HEK293 (cell line): ENCODE measurements at regions not wholly inside any gene's neighbourhood (a gene's known extent, or its start where the extent isn't known, plus 50 kb on each side); places are given as distances from the start of the nearest gene placed in this dataset.

ENCODE experiments used
- CTCF ChIA-PET: fragments of 350-600 bp; formaldehyde crosslinking; extraction: SDS; loops from one replicate; lab custom pipeline; 2021; ENCODE audit warnings: antibody characterized with exemption; lab: Yijun Ruan, JAX
- POLR2A ChIA-PET: fragments of 300-600 bp; formaldehyde crosslinking; extraction: SDS; loops from one replicate; lab custom pipeline; 2020; ENCODE audit warnings: antibody characterized with exemption, inconsistent platforms; lab: Yijun Ruan, JAX
- H3K27ac ChIP-seq: fragments of 200-500 bp; sonication (Bioruptor generic); 2 replicates; pipeline ENCODE4 v1.5.1; 2014; ENCODE audit warnings: low read depth, low read length, control low read depth, inconsistent platforms; ENCODE audit errors: extremely low read depth
- H3K36me3 ChIP-seq, 2 experiments: fragments of 200-500 bp in 1 of 2; sonication (Bioruptor generic) in 1 of 2; 1 replicate in 1 of 2; 2 replicates in 1 of 2; pipeline ENCODE4 v1.5.1; 2014 to 2017; ENCODE audit warnings: inconsistent platforms in 2 of 2, low read length in 2 of 2; ENCODE audit not compliant: control insufficient read depth in 2 of 2, insufficient read depth in 1 of 2
- H3K4me1 ChIP-seq: fragments of 200-500 bp; sonication (Bioruptor generic); 2 replicates; pipeline ENCODE4 v1.5.1; 2014; ENCODE audit warnings: mild to moderate bottlenecking, low read length, inconsistent platforms; ENCODE audit not compliant: control insufficient read depth, insufficient read depth
- H3K4me3 ChIP-seq: 2 replicates; pipeline ENCODE4 v1.5.1; 2011; ENCODE audit warnings: low read depth, mild to moderate bottlenecking, control low read depth, low read length, moderate library complexity
- H3K9me3 ChIP-seq: fragments of 200-500 bp; sonication (Bioruptor generic); 2 replicates; pipeline ENCODE4 v1.5.1; 2014; ENCODE audit warnings: low read depth, low read length, inconsistent platforms; ENCODE audit not compliant: control insufficient read depth, insufficient read depth
- HIC1 ChIP-seq: fragments of 450-650 bp; formaldehyde crosslinking; IDR thresholded peaks from 2 replicates; pipeline ENCODE4 v1.5.1; 2016; ENCODE audit warnings: missing biosample characterization, missing genetic modification characterization
- ZIC2 ChIP-seq: fragments of 450-650 bp; formaldehyde crosslinking; IDR thresholded peaks from 2 replicates; pipeline ENCODE4 v1.5.1; 2016; ENCODE audit warnings: missing biosample characterization, missing genetic modification characterization
- ZNF112 ChIP-seq: fragments of 450-650 bp; formaldehyde crosslinking; IDR thresholded peaks from 2 replicates; pipeline ENCODE4 v1.5.0; 2017; ENCODE audit warnings: missing biosample characterization, missing genetic modification characterization
- ZNF266 ChIP-seq: fragments of 450-650 bp; formaldehyde crosslinking; IDR thresholded peaks from 2 replicates; pipeline ENCODE4 v1.5.1; 2016; ENCODE audit warnings: missing biosample characterization, missing genetic modification characterization, low read depth
- ZNF280C ChIP-seq: fragments of 450-650 bp; formaldehyde crosslinking; IDR thresholded peaks from 2 replicates; pipeline ENCODE4 v1.5.1; 2016; ENCODE audit warnings: missing biosample characterization, missing genetic modification characterization
- ZNF488 ChIP-seq: fragments of 450-650 bp; formaldehyde crosslinking; IDR thresholded peaks from 2 replicates; pipeline ENCODE4 v1.5.1; 2016; ENCODE audit warnings: missing biosample characterization, missing genetic modification characterization
- ZNF530 ChIP-seq: fragments of 450-650 bp; formaldehyde crosslinking; IDR thresholded peaks from 2 replicates; pipeline ENCODE4 v1.5.1; 2016; ENCODE audit warnings: low read depth, missing biosample characterization, missing genetic modification characterization
- ZNF548 ChIP-seq: fragments of 450-650 bp; formaldehyde crosslinking; IDR thresholded peaks from 2 replicates; pipeline ENCODE4 v1.5.1; 2016; ENCODE audit warnings: missing biosample characterization, missing genetic modification characterization
- ZNF645 ChIP-seq: fragments of 450-650 bp; formaldehyde crosslinking; IDR thresholded peaks from 2 replicates; pipeline ENCODE4; 2016; ENCODE audit warnings: missing biosample characterization, missing genetic modification characterization
- ZNF677 ChIP-seq: fragments of 450-650 bp; IDR thresholded peaks from 2 replicates; pipeline ENCODE4 v1.5.0; 2018; ENCODE audit warnings: missing biosample characterization, mild to moderate bottlenecking, missing genetic modification characterization, moderate library complexity
- ZNF704 ChIP-seq: fragments of 450-650 bp; formaldehyde crosslinking; IDR thresholded peaks from 2 replicates; pipeline ENCODE4 v1.5.1; 2016; ENCODE audit warnings: missing biosample characterization, missing genetic modification characterization
- ZSCAN5A ChIP-seq: fragments of 450-650 bp; formaldehyde crosslinking; IDR thresholded peaks from 2 replicates; pipeline ENCODE4 v1.5.1; 2016; ENCODE audit warnings: missing biosample characterization, missing genetic modification characterization

GRCh38 chr1:24992761-24993211 lies 62.7 kb upstream of the RUNX3 start:
- Histone ChIP-seq H3K4me1 (no peaks in the 10 kb centered on the region), H3K9me3 (no peaks in the 10 kb centered on the region), H3K27ac (no peak overlapping the region), H3K4me3 (no peak overlapping the region), H3K36me3 (no peaks in the 10 kb centered on the region)
- no peak for TF ChIP-seq ZNF280C
- CTCF ChIA-PET, result interaction anchor here (0.6 kb wide), 1 partner anchor 1929 kb away, joined by 3 read pairs; no protein-coding TSS in a partner anchor
- POLR2A ChIA-PET, result no interaction called here

GRCh38 chr1:24992124-24992760 lies 62.2 kb upstream of the RUNX3 start:
- Histone ChIP-seq H3K4me1 (no peaks in the 10 kb centered on the region), H3K27ac (no peak overlapping the region), H3K9me3 (no peaks in the 10 kb centered on the region), H3K36me3 (no peaks in the 10 kb centered on the region), H3K4me3 (no peak overlapping the region)
- ChIA-PET POLR2A (no interaction called here), CTCF (no interaction called here)
- TF ChIP-seq ZNF112 (tag by site-specific recombination) (peak; percentile 96), ZNF704 (tag by site-specific recombination) (no peak)

GRCh38 chr1:24991697-24992096 lies 61.6 kb upstream of the RUNX3 start:
- ChIA-PET CTCF (no interaction called here), POLR2A (no interaction called here)
- TF ChIP-seq ZNF677 (no peak), ZNF530 (no peak), HIC1 (tag by site-specific recombination) (no peak), ZSCAN5A (tag by site-specific recombination) (no peak), ZNF548 (no peak), ZNF645 (tag by site-specific recombination) (no peak), ZNF266 (tag by site-specific recombination) (no peak), ZIC2 (tag by site-specific recombination) (0 out of 2 replicates have a peak, but pooled peaks have one; percentile 24), ZNF488 (tag by site-specific recombination) (no peak)

More at GRCh38 chr1:24991697-24992096, 61.6 kb upstream of the RUNX3 start:
- no peaks in the 10 kb centered on the region for H3K9me3 ChIP-seq
- no peak overlapping the region for H3K4me3 ChIP-seq
- H3K36me3 ChIP-seq, result no peaks in the 10 kb centered on the region
- H3K27ac ChIP-seq, result no peak overlapping the region
- H3K4me1 ChIP-seq, result no peaks in the 10 kb centered on the region
